Neutrophil (primary cell): ENCODE measurements at regions not wholly inside any gene's neighbourhood (a gene's known extent, or its start where the extent isn't known, plus 50 kb on each side); places are given as distances from the start of the nearest gene placed in this dataset.

ENCODE experiments used
- H3K27ac ChIP-seq: fragments of 200-600 bp; sonication (generic); 2 replicates; pipeline ENCODE4 v1.5.1; 2016; ENCODE audit warnings: mild to moderate bottlenecking, moderate library complexity
- H3K27me3 ChIP-seq: fragments of 200-600 bp; sonication (generic); 2 replicates; pipeline ENCODE4 v1.6.0; 2016; ENCODE audit warnings: mild to moderate bottlenecking
- H3K36me3 ChIP-seq: fragments of 200-600 bp; sonication (generic); 2 replicates; pipeline ENCODE4 v1.5.1; 2017
- H3K4me1 ChIP-seq, 2 experiments: fragments of 200-600 bp in 1 of 2; sonication (generic) in 1 of 2; 1 replicate in 1 of 2; 2 replicates in 1 of 2; pipeline versions ENCODE4 v1.5.1 to v1.6.1; 2013 to 2016; ENCODE audit warnings: low read depth in 1 of 2, low read length in 1 of 2, mild to moderate bottlenecking in 1 of 2, moderate library complexity in 1 of 2; ENCODE audit not compliant: control insufficient read depth in 1 of 2, insufficient read depth in 1 of 2
- H3K4me3 ChIP-seq, 2 experiments: fragments of 200-600 bp in 1 of 2; sonication (generic) in 1 of 2; 1 replicate in 1 of 2; 2 replicates in 1 of 2; pipeline ENCODE4 v1.5.1; 2013 to 2016; ENCODE audit warnings: low read depth in 1 of 2, low read length in 1 of 2, mild to moderate bottlenecking in 1 of 2, moderate library complexity in 1 of 2
- H3K9me3 ChIP-seq: fragments of 200-600 bp; sonication (generic); 2 replicates; pipeline ENCODE4 v1.5.1; 2016
- TF ChIP-seq, protein P1 (sequence below): fragments of 200-600 bp; sonication (generic); IDR thresholded peaks from 2 replicates; pipeline ENCODE4 v1.5.1; 2016; ENCODE audit warnings: antibody characterized with exemption

DNA sequence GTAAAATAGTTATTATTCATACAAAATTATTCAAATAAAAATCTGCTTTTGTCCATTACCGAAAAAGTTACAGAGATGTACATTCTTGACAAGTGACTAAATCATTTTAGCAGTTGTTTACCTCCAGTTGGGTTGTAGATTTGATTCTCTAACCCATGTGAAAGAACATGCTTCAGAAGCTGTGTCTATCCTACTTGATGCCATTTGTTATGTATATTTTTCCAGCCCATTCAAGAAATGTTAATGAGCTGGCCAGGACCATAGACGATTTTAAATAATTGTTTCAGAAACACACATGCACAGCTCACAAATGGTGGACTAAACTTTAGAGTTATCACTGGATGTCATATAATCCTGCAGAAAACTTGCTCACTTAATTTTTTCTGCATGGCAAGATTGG is 391.1 kb upstream of the REG3G start:
- Histone ChIP-seq H3K9me3 (no peaks in the 10 kb centered on the region), H3K27ac (no peak overlapping the region), H3K27me3 (no peaks in the 10 kb centered on the region), H3K36me3 (no peaks in the 10 kb centered on the region), H3K4me3 (no peak overlapping the region), H3K4me1 (no peaks in the 10 kb centered on the region)
- TF ChIP-seq, protein P1, sequence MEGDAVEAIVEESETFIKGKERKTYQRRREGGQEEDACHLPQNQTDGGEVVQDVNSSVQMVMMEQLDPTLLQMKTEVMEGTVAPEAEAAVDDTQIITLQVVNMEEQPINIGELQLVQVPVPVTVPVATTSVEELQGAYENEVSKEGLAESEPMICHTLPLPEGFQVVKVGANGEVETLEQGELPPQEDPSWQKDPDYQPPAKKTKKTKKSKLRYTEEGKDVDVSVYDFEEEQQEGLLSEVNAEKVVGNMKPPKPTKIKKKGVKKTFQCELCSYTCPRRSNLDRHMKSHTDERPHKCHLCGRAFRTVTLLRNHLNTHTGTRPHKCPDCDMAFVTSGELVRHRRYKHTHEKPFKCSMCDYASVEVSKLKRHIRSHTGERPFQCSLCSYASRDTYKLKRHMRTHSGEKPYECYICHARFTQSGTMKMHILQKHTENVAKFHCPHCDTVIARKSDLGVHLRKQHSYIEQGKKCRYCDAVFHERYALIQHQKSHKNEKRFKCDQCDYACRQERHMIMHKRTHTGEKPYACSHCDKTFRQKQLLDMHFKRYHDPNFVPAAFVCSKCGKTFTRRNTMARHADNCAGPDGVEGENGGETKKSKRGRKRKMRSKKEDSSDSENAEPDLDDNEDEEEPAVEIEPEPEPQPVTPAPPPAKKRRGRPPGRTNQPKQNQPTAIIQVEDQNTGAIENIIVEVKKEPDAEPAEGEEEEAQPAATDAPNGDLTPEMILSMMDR, result no peak

DNA sequence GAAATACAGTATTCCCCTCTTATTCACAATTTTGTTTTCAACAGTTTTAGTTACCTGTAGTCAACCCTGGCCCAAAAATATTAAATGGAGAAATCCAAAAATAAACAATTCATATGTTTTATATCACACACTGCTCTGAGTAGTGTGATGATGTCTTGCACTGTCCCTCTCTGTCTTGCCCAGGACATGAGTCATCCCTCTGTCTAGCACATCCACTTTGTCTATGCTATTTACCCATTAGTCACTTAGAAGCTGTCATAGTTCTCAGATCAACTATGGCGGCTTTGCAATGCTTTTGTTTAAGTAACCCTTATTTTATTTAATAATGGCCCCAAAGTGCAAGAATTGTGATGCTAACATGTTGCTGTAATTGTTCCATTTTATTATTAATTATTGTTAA is 380.6 kb upstream of the REG3G start:
- H3K4me3 ChIP-seq, result no peak overlapping the region
- no peaks in the 10 kb centered on the region for H3K4me1 ChIP-seq
- no peaks in the 10 kb centered on the region for H3K36me3 ChIP-seq

DNA sequence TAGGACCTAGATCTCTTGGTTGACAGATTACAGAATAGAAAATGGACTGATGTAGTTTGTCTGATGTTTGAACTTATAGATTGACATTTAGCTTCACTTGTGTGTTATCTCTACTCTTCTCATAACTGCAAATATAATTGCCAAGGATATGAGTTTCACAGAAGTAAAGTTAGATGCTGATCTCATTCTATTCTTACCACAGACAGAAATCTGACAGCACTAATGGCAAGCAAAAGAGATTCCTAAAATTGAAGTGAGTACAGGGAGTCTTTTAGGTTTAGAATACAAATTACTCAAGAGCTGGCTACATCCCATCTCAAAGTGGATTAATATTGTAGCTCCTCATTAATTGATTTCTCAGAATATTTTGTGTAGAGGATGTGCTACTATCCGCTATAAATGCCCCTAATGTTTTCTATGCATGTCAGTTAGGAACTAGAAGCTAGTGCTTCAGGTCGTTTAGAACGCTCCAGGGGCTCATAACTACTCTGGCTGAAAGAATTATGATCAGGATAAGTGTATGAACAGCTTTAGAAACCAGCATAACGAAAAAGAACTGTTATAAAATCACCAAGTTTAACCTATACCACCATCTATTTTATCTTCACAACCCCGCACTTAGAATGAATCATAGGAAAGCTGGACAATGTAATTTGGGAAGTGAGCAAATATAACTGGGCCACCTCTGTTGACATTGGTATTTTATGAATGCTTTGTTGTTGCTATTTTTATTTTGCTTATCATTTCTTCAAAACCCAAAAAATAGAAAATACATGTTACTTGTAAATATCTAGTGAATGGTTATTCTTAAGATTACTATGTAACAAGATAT is 378.8 kb upstream of the REG3G start:
- Histone ChIP-seq H3K27ac (no peak overlapping the region), H3K36me3 (no peaks in the 10 kb centered on the region), H3K27me3 (no peaks in the 10 kb centered on the region), H3K9me3 (no peaks in the 10 kb centered on the region), H3K4me1 (no peaks in the 10 kb centered on the region), H3K4me3 (no peak overlapping the region)
- TF ChIP-seq, protein P1, result no peak

More for the DNA sequence above, 380.6 kb upstream of the REG3G start:
- TF ChIP-seq, protein P1, result no peak
- no peaks in the 10 kb centered on the region for H3K27me3 ChIP-seq
- H3K27ac ChIP-seq, result no peak overlapping the region
- H3K9me3 ChIP-seq, result no peaks in the 10 kb centered on the region

DNA sequence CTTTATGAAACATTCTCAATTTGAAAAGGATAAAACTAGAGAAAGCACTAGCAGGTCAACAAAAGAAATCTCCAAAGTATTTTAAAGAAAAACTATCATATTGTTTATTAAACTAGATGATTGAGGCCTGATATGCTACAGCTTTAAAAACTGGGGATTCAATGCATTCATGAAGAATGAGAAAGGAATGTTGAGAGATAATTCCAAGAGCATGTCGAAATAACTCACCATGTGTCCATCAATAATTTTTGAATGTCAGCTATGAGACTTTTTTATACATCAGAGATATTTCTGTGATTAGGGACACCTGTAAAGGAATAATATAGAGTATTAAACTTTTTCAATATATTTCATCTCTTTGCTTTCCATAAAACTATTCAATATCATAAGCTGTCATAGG is 376.9 kb upstream of the REG3G start:
- Histone ChIP-seq H3K27me3 (no peaks in the 10 kb centered on the region), H3K4me1 (no peaks in the 10 kb centered on the region), H3K9me3 (no peaks in the 10 kb centered on the region), H3K27ac (no peak overlapping the region), H3K4me3 (no peak overlapping the region), H3K36me3 (no peaks in the 10 kb centered on the region)
- TF ChIP-seq, protein P1, result no peak

DNA sequence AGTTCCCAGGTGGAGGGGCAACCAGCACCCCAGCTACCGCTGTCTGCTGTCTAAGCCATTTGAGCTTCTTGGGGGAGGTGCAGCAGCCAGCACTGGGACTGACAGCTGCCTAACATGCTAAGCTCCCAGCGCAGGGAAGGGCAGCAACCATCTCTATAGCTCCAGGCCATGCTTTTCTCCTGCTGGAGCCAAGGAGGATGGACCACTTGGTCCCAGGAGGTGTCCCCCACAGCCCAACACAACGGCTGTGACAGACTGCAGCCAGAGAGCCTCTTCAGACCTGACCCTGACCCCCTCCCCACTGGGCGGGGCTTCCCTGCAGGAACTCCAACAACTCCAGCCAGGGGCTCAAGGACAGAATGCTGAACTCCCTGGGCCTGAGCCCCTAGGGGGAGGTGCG is 370.6 kb upstream of the REG3G start:
- H3K4me3 ChIP-seq, result no peak overlapping the region
- no peaks in the 10 kb centered on the region for H3K36me3 ChIP-seq
- H3K9me3 ChIP-seq, result no peaks in the 10 kb centered on the region
- TF ChIP-seq, protein P1, result no peak
- no peak overlapping the region for H3K27ac ChIP-seq
- no peaks in the 10 kb centered on the region for H3K27me3 ChIP-seq
- no peaks in the 10 kb centered on the region for H3K4me1 ChIP-seq
